GM19043 (cell line): ENCODE measurements at regions not wholly inside any gene's neighbourhood (a gene's known extent, or its start where the extent isn't known, plus 50 kb on each side); places are given as distances from the start of the nearest gene placed in this dataset.
"Not testable (repeated sequence)": the region's sequence is repeated elsewhere in the genome, so short reads cannot be mapped to it uniquely, and the experiment has no call there.

Experiments used
- ATAC-seq: cut with Tn5 transposase; IDR thresholded peaks from one replicate; pipeline ENCODE4 v1.9.1; 2021; ENCODE audit warnings: low read depth; ENCODE audit not compliant: unreplicated experiment

GRCh38 chr2:117336496-117336895 is 478.0 kb upstream of the DDX18 start:
- no peak for ATAC-seq

- ATAC-seq = not testable (repeated sequence)
Measured at GRCh38 chr2:117337981-117338380, 476.5 kb upstream of the DDX18 start.

- ATAC-seq = no peak
Measured at GRCh38 chr2:117339980-117340379, 474.5 kb upstream of the DDX18 start.

- no peak for ATAC-seq
Measured at GRCh38 chr2:117341690-117342089, 472.8 kb upstream of the DDX18 start.

- no peak for ATAC-seq
Measured at GRCh38 chr2:117342415-117342814, 472.1 kb upstream of the DDX18 start.

GRCh38 chr2:117349687-117350086 is 464.8 kb upstream of the DDX18 start:
- ATAC-seq = no peak

- no peak for ATAC-seq
Measured at GRCh38 chr2:117351396-117351795, 463.1 kb upstream of the DDX18 start.

- no peak for ATAC-seq
Measured at GRCh38 chr2:117359266-117359914, 455.1 kb upstream of the DDX18 start.

GRCh38 chr2:117360586-117360985 is 453.9 kb upstream of the DDX18 start:
- no peak for ATAC-seq

GRCh38 chr2:117378653-117379052 is 435.8 kb upstream of the DDX18 start:
- ATAC-seq = peak; percentile 92

GRCh38 chr2:117379928-117380327 is 434.6 kb upstream of the DDX18 start:
- ATAC-seq = no peak

GRCh38 chr2:117383997-117384396 is 430.5 kb upstream of the DDX18 start:
- not testable (repeated sequence) for ATAC-seq

- ATAC-seq = no peak
Measured at GRCh38 chr2:117396161-117396560, 418.3 kb upstream of the DDX18 start.

GRCh38 chr2:117401582-117401981 is 412.9 kb upstream of the DDX18 start:
- ATAC-seq = no peak

- no peak for ATAC-seq
Measured at GRCh38 chr2:117406443-117406842, 408.0 kb upstream of the DDX18 start.

GRCh38 chr2:117407746-117408145 is 406.7 kb upstream of the DDX18 start:
- ATAC-seq = no peak

GRCh38 chr2:117409443-117409842 is 405.0 kb upstream of the DDX18 start:
- ATAC-seq = no peak

GRCh38 chr2:117411983-117412382 is 402.5 kb upstream of the DDX18 start:
- ATAC-seq = no peak

GRCh38 chr2:117432746-117433145 is 381.7 kb upstream of the DDX18 start:
- no peak for ATAC-seq

- ATAC-seq = no peak
Measured at GRCh38 chr2:117436697-117437096, 377.8 kb upstream of the DDX18 start.

- no peak for ATAC-seq
Measured at GRCh38 chr2:117470311-117471095, 344.0 kb upstream of the DDX18 start.

GRCh38 chr2:117481608-117482007 is 332.9 kb upstream of the DDX18 start:
- ATAC-seq = no peak
